GM18505 (cell line): ENCODE measurements at regions not wholly inside any gene's neighbourhood (a gene's known extent, or its start where the extent isn't known, plus 50 kb on each side); places are given as distances from the start of the nearest gene placed in this dataset.
"Not testable (repeated sequence)": the region's sequence is repeated elsewhere in the genome, so short reads cannot be mapped to it uniquely, and the experiment has no call there.

Experiments used
- ATAC-seq: cut with Tn5 transposase; IDR thresholded peaks from one replicate; pipeline ENCODE4 v1.9.1; 2021; ENCODE audit not compliant: unreplicated experiment
- POLR2A ChIP-seq: IDR thresholded peaks from 4 replicates; pipeline ENCODE4 v1.6.1; 2011; ENCODE audit warnings: borderline replicate concordance; ENCODE audit not compliant: insufficient read depth, insufficient read length; ENCODE audit errors: extremely low read depth

GRCh38 chr11:15836795-15837194 lies 519.6 kb downstream of the SOX6 start:
- no peak for ATAC-seq
- TF ChIP-seq POLR2A: no peak

GRCh38 chr11:15837901-15838489 lies 518.4 kb downstream of the SOX6 start:
- TF ChIP-seq POLR2A: no peak
- no peak for ATAC-seq

GRCh38 chr11:15839061-15839460 lies 517.3 kb downstream of the SOX6 start:
- TF ChIP-seq POLR2A: no peak
- no peak for ATAC-seq

GRCh38 chr11:15840966-15841365 lies 515.4 kb downstream of the SOX6 start:
- no peak for ATAC-seq
- no peak for TF ChIP-seq POLR2A

- no peak for ATAC-seq
- TF ChIP-seq POLR2A: no peak
Measured at GRCh38 chr11:15841931-15842740, 514.2 kb downstream of the SOX6 start.

- TF ChIP-seq POLR2A: no peak
- no peak for ATAC-seq
Measured at GRCh38 chr11:15843309-15843872, 513.0 kb downstream of the SOX6 start.

- TF ChIP-seq POLR2A: no peak
- ATAC-seq: no peak
Measured at GRCh38 chr11:15845261-15845660, 511.1 kb downstream of the SOX6 start.

- ATAC-seq: no peak
- no peak for TF ChIP-seq POLR2A
Measured at GRCh38 chr11:15848631-15849168, 507.6 kb downstream of the SOX6 start.

- TF ChIP-seq POLR2A: no peak
- no peak for ATAC-seq
Measured at GRCh38 chr11:15849257-15849656, 507.1 kb downstream of the SOX6 start.

GRCh38 chr11:15850335-15850734 lies 506.0 kb downstream of the SOX6 start:
- ATAC-seq: not testable (repeated sequence)

- ATAC-seq: no peak
- no peak for TF ChIP-seq POLR2A
Measured at GRCh38 chr11:15851051-15851498, 505.3 kb downstream of the SOX6 start.

GRCh38 chr11:15852179-15852578 lies 504.2 kb downstream of the SOX6 start:
- no peak for TF ChIP-seq POLR2A
- no peak for ATAC-seq

GRCh38 chr11:15854245-15854644 lies 502.1 kb downstream of the SOX6 start:
- no peak for ATAC-seq
- no peak for TF ChIP-seq POLR2A

- no peak for ATAC-seq
- TF ChIP-seq POLR2A: no peak
Measured at GRCh38 chr11:15858881-15859280, 497.5 kb downstream of the SOX6 start.
